UCSD-AML1 (cell line): ENCODE measurements at regions not wholly inside any gene's neighbourhood (a gene's known extent, or its start where the extent isn't known, plus 50 kb on each side); places are given as distances from the start of the nearest gene placed in this dataset.

Experiments
- DNase-seq: peaks from one replicate; lab custom pipeline; 2025; ENCODE audit not compliant: unreplicated experiment; lab: John Stamatoyannopoulos, UW

- DNase-seq, result no peak
Observed at GRCh38 chr3:99016452-99016851, 115.0 kb upstream of the DCBLD2 start.

GRCh38 chr3:99013777-99014315, 112.4 kb upstream of the DCBLD2 start:
- no peak for DNase-seq

DNA sequence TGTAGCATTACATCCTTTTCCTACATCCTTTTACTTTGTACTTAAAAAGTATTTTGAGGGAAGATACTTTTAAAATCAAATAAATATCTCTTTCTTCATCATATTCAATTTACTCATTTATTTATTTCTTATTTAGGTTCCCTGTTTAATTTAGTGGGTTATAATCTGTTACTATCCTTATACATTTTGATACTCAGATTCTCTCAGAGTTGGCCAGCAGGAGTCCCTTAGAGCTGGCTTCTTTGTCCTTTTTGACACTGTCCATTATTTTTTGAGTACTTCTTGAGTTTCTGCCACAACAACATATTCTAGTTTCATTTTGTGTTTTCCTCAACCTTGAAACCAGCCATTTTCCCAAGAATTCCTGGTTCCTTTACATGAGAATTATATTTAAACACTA, 111.6 kb upstream of the DCBLD2 start:
- DNase-seq, result no peak

GRCh38 chr3:99012051-99012450, 110.6 kb upstream of the DCBLD2 start:
- DNase-seq, result no peak

- DNase-seq, result no peak
Observed at GRCh38 chr3:99009851-99010250, 108.4 kb upstream of the DCBLD2 start.

DNA sequence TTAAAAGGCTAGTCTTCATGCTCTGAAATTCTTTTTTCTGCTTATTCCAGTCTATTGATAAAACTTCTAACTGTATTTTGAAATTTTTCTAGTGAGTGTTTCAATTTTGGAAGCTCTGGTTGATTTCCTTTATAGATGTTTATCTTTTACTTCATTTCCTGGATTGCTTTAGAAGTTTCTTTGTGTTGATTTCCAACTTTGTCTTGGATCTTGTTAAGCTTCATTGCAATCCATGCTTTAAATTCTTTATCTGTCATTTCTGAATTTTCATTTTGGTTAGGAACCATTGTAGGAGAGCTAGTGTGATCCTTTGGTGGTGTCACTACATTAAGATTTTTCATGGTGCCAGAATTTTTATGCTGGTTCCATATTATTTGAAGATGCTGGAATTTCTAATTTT, 105.2 kb upstream of the DCBLD2 start:
- no peak for DNase-seq

- DNase-seq, result no peak
Observed at GRCh38 chr3:98999675-99000074, 98.2 kb upstream of the DCBLD2 start.

- no peak for DNase-seq
Observed at GRCh38 chr3:98994128-98994762, 92.8 kb upstream of the DCBLD2 start.

- no peak for DNase-seq
Observed at GRCh38 chr3:98991393-98991792, 89.9 kb upstream of the DCBLD2 start.

DNA sequence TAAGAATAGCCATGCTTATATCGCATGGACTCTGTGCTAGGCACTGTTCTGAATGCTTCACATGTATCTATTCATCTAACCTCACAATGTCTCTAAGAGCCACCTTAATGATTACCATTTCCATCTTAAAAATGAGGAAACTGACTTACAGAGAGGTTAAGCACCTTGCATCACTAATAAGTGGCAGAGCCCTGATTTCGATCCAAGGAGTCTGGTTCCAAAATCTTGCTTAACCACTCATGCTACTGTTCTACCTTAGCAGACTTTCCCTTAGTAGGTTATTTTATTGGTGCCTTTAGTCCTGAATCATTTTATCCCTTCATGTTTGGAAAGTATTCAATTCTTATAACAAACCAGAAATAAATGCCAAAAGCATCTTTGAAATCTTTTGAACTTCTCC, 89.2 kb upstream of the DCBLD2 start:
- DNase-seq, result no peak

GRCh38 chr3:98986073-98986472, 84.6 kb upstream of the DCBLD2 start:
- no peak for DNase-seq

GRCh38 chr3:98985431-98985830, 83.9 kb upstream of the DCBLD2 start:
- no peak for DNase-seq

- DNase-seq, result no peak
Observed at GRCh38 chr3:98984024-98984423, 82.5 kb upstream of the DCBLD2 start.

DNA sequence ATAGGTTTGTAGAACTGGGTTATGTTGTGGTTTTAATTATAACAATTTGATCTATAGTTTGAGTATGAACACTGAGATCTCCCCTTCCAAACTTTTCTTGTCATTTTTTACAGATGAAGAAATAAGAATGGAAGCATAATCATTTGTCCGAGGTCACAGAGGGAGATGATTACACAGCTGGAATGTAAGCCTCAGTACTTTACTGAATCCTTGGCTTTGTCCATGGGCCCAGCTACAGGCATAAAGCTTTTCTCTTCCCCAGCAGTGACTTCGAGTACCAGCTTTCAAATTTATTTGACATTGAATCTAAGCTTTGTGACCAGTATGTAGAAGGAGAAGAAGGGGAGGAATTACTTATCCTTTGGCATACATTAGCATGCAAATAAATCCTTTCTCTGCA, 80.9 kb upstream of the DCBLD2 start:
- DNase-seq, result no peak

- no peak for DNase-seq
Observed at GRCh38 chr3:98980915-98981596, 79.6 kb upstream of the DCBLD2 start.

DNA sequence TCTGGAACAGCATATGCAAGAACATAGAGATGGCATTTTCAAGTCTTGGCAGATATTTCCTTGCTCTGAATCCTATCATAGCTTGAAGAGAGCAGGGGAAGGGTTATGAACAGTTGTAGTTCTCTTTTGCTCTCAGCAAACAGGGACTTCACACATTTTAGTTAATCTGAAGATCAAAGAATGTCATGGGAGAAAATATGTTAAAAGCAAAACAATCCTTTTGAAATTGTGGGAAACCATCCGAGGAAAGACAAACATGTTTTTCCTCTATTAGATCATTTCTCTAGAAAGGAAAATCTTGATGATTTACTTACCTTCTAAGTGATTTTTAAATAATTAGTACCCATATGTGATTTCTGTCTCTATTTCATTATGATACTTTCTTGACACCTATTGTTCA, 77.8 kb upstream of the DCBLD2 start:
- DNase-seq, result no peak

DNA sequence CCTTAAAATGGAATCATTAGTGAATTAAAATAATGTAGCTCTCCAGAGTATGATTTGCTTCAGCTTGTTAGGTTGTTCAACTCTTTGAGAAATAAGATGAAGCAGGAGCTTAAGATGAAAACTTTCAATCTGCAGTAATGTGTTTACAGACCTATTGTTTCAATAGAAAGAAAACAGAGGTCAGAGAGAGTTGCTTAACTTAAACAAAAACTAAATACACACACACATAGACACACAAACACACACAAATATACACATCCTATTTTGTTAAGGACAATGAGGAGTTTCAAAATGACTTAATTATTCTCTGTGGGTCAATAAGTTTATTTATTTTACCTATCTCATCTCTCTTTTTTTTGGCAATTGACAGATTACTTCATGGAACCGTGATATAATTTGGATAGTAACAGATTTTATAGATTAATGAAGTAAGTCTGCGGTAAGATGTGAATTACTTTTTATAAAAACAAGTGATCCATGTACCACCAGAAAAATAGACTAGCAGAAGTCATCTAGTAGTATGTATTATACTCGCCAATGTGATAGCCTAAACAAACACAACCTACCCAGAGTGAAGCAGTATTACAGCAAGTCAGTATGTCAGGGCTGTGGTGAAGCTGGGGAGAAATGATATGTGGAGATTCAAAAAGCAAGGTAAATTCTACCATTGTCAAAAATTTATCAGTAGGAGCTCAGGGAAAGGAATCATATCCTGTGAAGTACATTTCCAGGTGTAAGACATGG, 76.7 kb upstream of the DCBLD2 start:
- no peak for DNase-seq

DNA sequence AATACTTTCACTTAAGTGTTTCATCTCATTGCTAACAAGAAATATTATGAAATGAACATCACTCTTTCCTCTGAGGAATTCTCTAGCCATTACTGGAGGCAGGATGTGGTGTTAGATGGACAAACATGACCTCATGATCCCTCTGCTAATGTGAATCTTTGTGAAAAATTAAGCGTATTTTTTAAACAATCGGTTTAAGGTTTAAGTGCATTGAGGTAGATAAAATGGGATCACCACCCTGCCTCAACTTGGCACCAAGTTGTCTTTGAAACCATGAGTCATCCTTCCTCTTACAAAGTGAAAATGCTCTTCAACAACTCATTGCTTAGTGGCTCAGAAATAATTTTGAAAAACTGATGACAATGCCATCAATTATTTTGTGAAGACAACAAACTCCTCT, 76.0 kb upstream of the DCBLD2 start:
- no peak for DNase-seq

- no peak for DNase-seq
Observed at GRCh38 chr3:98974442-98974841, 72.9 kb upstream of the DCBLD2 start.

- no peak for DNase-seq
Observed at GRCh38 chr3:98972720-98973119, 71.2 kb upstream of the DCBLD2 start.

DNA sequence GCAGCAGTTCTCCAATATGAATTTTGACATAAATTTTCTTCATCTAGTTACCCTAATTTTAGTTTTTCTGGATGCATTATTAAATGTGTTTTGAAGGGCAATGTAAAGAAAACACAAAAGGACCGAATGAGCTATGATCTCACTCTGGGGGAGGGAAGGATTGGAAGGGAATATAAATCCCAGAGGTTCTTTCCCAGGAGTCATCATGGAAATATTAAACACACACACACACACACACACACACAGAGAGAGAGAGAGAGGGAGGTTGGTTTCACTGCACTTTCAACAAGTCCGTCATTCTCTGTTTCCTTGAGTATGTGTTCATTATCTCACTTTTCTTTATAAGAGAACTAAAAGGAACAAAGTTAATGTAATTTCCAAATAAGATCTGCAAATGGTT, 70.7 kb upstream of the DCBLD2 start:
- no peak for DNase-seq

- no peak for DNase-seq
Observed at GRCh38 chr3:98971169-98971681, 69.7 kb upstream of the DCBLD2 start.
